GM19397 (cell line): ENCODE measurements at regions not wholly inside any gene's neighbourhood (a gene's known extent, or its start where the extent isn't known, plus 50 kb on each side); places are given as distances from the start of the nearest gene placed in this dataset.
"Not testable (repeated sequence)": the region's sequence is repeated elsewhere in the genome, so short reads cannot be mapped to it uniquely, and the experiment has no call there.

Experiments
- ATAC-seq: cut with Tn5 transposase; IDR thresholded peaks from one replicate; pipeline ENCODE4 v1.9.1; 2021; ENCODE audit warnings: mild to moderate bottlenecking, moderate library complexity; ENCODE audit not compliant: unreplicated experiment

DNA sequence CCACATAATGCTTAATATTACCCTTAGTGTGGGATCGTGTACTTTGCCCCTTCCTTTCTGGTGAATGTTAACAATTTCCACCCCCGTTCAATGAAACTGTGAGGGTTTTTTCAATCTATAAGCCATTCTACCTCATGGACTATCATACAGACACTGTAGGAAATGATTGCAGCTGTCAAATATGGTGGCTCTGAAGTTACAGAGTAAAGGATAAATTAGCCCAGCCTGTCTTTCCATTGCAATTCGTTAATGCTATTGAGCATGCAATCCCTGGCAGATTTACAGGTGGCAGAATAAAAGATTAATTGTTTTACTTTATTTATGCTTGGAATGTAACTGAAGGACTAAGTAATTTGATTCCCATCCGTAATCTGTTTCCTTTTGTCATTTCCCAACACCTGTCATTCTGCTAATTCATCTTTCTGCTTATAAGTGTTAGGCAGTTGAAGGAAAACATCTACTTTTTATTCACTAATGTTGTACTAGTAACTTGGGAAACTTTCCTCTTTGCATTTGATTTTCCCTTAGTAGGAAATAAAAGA lies 1211.6 kb upstream of the LRRN3 start:
- no peak for ATAC-seq

DNA sequence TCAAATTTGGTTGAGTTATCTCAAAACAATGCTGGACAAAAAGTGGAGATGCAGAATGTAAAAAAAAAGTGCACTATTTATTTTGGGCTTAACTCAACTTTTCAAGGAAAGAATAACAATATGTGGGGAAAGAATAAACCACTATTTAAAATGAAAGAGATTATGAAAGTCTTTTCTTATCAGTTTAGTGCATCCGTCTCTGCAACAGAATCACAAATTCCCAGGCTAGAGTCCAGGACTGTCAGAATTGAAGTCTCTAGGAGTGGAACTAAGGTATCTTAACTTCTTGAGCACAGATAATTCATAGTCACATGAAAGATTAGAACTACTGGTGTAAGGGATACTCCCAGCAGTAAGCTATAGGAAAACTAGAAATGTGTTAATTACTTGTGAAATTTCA lies 1200.3 kb upstream of the LRRN3 start:
- no peak for ATAC-seq

DNA sequence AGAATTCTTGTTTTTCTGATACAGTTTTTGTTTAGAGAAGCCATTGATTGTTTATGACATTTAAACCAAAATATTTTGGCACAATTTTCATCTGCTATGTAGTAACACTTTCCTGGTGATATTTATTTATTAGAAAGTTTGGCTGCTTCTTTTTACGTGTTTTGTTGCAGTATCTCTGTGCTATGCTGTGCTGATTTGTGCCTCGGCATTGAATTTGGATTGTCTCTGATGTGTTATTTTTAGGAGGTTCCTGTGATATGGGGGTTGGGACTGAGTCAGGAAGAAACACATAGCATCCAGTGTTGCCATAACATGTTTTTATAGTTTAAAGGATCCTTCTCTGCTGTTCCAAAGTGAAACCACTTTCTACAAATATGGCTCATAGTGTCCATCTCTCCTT lies 1197.7 kb upstream of the LRRN3 start:
- no peak for ATAC-seq

DNA sequence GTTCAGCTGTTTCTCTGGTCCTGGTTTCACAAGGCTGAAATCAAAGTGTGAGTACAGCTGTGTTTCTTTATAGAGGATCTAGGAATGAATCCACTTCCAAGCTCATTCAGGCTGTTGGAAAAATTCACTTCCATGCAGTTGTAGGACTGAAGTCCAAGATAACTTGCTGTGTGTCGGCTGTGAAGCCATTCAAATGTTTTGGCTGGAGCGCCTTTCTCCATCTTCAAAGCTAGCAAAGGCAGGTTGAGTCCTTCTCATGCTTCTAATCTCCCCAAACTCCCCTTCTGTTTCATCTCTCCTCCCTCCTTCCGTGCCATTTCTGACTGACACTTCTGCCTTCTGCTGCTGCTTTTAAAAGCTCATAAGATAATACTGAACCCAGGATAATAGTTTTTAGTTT lies 1195.4 kb upstream of the LRRN3 start:
- no peak for ATAC-seq

DNA sequence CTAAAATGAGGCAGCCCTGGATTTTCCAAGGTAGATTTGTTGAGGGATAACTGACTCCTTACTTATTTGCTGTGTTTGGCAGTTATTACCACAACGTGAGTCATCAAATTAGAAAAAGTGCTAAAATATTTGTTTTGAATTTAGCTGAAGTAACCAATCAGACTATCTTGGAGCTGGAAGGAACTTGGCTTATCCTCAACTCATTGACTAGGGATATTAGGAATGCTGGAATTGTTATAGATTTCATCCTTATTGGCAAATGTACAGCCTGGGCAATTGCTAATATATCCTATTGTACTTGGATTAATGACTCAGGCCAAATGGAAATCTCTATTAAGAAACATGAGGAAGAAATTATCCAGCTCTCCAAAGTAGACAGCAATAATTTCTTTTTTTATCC lies 1189.0 kb upstream of the LRRN3 start:
- ATAC-seq: no peak

DNA sequence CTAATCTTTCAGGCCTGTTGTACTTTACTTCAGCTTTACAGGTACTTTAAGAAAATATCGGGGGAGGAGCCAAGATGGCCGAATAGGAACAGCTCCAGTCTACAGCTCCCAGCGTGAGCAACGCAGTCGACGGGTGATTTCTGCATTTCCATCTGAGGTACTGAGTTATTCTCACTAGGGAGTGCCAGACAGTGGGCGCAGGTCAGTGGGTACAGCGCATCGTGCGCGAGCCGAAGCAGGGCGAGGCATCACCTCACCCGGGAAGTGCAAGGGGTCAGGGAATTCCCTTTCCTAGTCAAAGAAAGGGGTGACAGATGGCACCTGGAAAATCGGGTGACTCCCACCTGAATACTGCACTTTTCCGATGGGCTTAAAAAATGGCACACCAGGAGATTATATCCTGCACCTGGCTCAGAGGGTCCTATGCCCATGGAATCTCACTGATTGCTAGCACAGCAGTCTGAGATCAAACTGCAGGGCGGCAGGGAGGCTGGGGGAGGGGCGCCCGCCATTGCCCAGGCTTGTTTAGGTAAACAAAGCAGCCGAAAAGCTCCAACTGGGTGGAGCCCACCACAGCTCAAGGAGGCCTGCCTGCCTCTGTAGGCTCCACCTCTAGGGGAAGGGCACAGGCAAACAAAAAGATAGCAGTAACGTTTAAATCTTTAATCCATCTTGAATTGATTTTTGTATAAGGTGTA lies 1185.4 kb upstream of the LRRN3 start:
- not testable (repeated sequence) for ATAC-seq

DNA sequence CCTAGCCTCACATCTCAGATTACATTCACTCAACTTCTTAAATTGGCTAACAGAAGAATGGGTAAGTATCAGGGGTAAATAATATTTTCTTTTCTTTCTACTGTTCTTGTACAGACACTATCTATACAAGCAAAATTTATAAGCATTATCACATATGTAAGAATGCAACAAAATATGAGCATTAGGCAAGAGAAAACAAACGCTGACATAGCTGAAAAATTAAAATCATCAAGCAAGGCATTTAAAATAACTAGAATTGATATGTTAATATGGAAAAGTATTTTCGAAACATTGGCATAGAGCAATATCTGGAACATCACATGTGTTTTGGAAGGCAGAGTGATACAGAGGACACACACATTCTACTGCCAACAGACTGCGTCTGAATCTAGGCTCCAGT lies 1175.3 kb upstream of the LRRN3 start:
- ATAC-seq: no peak

DNA sequence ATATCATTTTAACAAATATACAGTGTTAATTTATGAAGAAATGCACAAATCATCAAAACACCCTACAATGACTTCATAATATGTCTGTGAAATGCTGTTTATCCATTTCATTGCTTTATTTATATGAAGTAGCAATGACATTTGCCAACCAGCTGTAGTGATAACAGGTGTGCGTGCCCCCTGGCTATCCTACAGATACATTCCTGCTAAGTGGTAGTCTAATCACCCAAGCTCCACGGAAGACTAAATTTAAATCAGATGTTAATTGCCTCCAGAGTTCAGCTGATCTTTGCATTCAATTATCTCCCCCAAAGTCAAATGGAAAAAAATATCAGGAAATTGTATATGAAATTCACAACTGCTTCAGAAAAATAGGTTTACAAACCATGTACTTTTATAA lies 1164.2 kb upstream of the LRRN3 start:
- ATAC-seq: no peak

DNA sequence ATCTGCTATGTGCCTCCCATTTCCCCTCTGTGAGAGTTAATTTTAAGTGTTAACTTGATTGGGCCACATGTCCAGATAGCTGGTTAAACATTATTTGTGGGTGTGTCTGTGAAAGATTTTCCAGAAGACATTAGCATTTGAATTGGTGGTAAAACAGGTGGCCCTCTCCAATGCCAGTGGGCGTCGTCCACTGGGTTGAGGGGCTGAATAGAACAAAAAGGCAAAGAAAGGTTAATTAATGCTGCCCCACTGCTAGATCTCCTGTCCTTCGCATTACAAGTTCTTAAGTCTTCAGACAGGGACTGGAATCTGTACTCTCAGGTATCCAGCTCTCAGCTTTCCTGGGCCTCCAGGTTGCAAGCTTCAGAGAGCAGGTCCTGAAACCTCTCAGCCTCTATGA lies 1160.9 kb upstream of the LRRN3 start:
- no peak for ATAC-seq

DNA sequence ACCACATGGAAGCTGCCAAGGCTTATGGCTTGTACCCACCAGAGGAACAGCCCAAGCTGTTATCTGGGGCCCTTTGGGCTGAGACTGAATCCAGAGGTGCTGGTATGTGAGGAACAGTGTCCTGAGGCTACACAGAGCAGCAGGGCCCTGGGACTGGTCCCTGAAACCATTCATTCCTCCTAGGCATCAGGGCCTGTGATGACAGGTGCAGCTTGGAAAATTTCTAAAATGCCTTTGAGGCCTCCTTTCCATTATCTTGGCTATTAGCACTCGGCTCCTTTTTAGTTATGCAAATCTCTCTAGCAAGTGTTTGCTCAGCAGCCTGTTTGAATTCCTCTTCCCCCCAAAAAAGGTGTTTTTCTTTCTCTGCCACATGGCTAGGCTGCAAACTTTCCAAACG lies 1151.7 kb upstream of the LRRN3 start:
- ATAC-seq: no peak

DNA sequence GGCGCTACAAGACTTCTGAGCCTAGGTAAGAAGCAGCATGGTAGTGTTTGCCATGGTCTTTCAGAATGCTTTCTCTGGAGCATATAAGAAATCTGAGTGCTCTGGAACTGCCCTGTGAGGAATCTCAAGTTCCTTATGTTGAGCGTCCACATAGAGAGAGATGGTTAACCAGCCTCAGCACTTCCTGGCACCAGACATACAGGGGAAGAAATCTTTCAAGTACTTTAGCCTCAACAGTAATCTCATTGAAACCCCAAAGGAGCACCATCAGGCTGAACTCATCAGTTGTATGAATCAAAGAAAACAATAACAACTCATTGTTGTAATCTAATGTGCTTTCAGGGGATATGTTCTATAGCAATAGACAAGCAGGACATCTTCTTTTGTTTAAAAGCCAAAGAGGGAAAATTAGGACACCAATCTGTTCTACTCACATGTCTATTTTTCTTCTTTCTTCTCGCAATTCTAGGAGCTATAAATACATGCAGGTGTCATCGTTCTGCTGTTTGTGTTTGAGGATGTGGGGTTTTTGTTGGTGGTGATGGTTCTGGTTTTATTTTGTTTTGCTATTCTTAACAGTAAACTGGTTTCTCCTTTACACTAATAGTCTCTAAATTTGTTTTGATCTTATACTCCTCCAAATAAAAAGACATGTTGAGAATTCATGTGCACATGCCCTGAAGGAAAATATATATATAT lies 1145.0 kb upstream of the LRRN3 start:
- ATAC-seq: no peak

DNA sequence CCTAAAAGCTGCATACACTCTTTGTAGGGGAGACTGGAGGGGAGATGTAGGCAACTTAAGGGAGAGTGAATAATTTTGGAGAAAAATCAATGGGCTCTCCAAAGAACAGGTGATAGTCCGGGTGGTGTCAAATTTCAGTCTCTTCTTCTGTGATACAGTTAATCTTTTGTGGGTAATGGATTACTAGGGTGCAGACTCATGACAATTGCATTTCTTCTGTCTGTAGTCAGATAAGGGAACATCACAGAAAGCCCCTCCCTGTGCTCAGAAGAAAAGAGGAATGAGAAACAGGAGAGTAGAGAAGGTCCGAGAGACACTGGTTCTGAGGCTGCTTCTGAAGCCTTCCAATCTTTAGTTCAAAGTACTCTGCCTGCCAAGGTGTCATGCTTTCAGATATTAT lies 1140.7 kb upstream of the LRRN3 start:
- ATAC-seq: no peak

DNA sequence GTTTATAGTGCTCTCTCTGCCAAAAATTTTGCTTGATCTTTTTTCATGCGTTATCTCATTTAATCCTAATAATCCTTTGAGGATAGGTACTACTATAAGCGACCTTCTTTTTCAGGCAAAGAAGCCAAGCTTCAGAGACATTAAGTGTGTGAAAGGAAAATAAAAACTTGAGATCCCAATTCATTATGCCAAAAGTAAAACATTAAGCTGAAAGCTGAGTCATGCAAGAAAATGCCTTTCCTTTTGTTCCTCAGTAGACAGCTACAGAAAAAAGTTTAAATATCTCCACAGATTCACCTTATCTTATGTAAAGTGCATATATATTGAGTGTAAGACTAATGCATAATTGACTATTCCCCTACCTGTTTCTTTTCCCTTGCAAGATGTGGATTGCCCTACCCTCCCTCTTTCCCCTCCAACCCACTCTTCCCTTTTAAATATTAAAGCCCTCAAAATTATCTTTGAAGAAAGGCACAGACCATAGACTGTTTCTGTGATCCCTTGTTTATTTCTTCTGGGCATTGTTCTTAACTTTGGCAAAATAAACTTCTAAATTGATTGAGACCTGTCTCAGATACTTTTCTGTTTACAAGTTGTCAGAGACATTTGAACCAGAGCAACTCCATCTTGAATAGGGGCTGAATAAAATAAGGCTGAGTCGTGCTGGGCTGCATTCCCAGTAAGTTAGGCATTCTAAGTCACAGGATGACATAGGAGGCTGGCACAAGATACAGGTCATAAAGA lies 1139.9 kb upstream of the LRRN3 start:
- ATAC-seq: no peak

DNA sequence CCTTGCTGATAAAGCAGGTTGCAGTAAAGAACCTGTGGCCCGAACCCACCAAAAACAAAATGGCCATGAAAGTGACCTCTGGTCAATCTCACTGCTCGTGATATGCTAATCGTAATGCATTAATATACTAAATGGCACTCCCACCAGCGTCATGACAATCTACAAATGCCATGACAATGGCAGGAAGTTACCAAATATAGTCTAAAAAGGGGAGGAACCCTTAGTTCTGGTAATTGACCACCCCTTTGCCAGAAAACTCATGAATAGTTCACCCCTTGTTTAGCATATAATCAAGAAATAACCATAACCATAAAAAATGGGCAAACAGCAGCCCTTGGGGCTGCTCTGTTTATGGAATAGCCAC lies 1139.4 kb upstream of the LRRN3 start:
- no peak for ATAC-seq

DNA sequence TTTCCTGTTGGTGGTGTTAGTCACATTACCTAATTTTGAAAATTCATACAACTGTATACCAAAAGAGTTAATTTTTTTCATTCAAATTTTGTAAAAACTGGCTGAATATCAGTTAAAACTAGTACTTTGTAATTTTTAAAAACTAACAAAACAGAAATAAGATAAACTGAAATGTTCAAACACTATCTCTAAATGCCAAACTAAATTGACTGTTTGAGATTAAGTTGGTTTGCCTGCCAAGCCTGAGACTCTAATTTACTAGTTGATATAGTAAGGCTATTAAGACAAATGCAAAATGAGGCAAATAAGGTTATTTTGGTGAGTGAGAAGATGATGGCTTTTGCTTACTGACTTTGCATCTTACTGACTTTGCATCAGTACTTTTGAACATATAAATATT lies 1134.9 kb upstream of the LRRN3 start:
- no peak for ATAC-seq

DNA sequence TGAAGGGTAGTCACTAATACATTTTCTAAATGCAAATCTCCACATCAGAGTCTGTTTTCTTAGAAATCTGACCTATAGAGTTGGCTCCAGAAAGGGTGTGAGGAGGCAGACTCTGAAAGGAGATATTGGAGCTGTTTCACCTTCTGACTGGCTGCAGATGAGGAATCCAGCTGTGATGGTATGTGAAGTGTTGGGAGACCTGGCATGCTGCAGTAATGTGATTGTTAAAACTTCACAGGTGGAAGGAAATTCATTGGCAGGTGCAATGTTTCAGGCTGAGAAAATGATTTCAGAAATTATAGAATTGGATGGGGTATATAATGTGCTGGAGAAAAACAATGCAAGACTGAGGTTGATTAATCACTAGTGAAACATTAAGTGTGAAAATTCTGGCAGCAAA lies 1134.0 kb upstream of the LRRN3 start:
- ATAC-seq: no peak

DNA sequence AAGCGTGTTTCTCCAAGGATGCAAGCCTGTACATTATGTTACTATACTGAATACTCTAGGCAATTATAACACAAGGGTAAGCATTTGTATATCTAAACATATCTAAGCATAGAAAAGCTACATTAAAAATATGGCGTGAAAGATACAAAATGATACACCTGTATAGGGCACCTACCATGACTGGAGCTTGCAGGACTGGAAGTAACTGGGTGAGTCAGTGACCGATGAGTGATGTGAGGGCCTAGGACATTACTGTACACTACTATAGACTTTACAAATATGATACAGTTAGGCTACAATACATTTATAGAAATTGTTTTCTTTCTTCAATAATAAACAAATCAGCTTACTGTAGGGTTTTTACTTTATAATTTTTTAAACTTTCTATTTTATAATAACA lies 1127.2 kb upstream of the LRRN3 start:
- ATAC-seq: no peak

DNA sequence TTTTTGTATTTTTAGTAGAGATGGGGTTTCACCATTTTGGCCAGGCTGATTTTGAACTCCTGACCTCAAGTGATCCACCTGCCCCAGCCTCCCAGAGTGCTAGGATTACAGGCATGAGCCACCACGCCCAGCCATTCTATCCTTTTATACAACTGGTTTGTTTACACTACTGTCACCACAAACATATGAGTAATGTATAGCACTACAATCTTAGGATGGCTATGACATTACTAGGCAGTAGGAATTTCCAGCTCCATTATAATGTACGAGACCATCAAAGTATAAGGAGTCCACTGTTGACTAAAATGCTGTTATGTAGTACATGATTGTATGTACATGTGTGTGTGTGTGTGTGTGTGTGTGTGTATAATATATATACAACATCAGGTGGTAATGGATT lies 1126.1 kb upstream of the LRRN3 start:
- no peak for ATAC-seq

DNA sequence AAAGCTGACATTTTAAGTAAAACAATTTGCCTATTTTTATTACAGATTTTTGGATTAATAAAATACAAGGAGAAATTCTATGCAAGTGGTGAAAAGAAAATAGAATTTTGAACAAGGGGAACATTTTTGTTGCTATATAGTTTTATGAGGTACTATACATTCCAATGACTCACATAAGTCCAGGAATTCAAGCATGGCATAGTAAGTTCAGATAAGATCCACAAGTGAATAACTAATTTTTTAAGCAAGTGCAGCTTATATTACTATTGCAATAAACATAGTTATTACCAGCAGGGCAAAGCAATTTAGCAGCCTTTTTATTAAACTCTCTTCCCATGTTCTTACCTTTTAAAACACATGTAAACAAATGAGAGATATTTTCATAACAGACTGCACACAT lies 1123.5 kb upstream of the LRRN3 start:
- ATAC-seq: no peak

DNA sequence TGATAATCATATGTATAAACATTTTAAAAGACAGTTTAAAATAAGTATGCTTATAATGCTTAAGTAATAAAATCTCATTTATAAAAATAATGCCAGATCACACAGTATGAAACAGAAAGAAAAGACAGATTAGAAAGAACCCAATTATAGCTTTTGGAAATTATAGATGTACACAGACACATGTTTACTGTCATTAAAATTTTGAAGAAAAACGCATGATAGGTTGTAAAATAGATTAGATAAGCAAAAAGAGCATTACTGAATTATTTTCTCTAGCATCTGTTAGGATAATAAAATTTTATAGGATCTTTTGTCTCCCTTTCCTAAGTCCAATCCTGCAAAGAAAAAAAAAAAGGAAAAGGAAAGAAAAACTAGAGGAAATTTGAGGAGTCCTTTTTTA lies 1107.3 kb upstream of the LRRN3 start:
- ATAC-seq: no peak

DNA sequence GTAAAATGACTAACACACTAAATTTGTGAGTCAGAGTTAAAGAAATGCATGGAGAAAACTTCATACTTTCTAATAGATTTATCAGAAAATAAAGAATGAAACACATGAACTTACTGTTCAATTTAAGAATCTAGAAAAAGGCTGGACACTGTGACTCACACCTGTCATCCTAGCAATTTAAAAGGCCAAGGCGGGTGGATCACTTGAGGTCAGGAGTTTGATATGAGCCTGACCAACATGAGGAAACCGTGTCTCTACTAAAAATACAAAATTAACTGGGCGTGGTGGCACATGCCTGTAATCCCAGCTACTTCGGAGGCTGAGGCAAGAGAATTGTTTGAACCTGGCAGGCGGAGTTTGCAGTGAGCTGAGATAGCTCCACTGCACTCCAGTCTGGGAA lies 1106.2 kb upstream of the LRRN3 start:
- no peak for ATAC-seq

DNA sequence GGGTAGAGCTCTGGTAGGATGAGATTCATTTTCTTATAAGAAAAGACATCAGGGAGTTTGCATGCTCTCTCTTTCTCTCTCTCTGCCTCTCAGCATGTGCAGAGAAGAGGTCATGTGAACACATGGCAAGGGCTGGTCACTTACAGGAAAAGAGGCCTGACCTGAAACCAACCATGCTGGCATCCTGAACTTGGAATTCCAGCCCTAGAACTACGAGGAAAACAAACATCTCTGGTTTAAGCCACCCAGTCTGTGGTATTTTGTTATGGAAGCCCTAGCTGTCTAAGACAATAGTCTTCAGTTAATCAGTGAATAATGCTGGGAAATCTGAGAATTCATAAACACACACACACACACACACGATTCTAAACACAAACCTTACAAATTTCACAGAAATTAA lies 1104.2 kb upstream of the LRRN3 start:
- ATAC-seq: no peak
